Lower leg skin (tissue), 4 donors: ENCODE measurements at regions not wholly inside any gene's neighbourhood (a gene's known extent, or its start where the extent isn't known, plus 50 kb on each side); places are given as distances from the start of the nearest gene placed in this dataset.

Experiments
- DNase-seq, 2 donors: peaks; one replicate each; pipeline ENCODE4 v3.0.0-alpha.2; 2019; ENCODE audit warnings: low spot score in 2 of 2
- H3K4me3 ChIP-seq: fragments of 200-600 bp; sonication (generic); 2 replicates; pipeline ENCODE4 v1.5.1; 2017; ENCODE audit warnings: mild to moderate bottlenecking, low read depth; ENCODE audit not compliant: poor library complexity, severe bottlenecking
- CTCF ChIP-seq, 3 donors: fragments of 450-650 bp; IDR thresholded peaks; one replicate each; pipeline ENCODE4 v1.5.1; 2016; ENCODE audit warnings: antibody characterized with exemption in 3 of 3, mild to moderate bottlenecking in 3 of 3, moderate library complexity in 2 of 3
- POLR2A ChIP-seq, 2 donors: fragments of 450-650 bp; IDR thresholded peaks; one replicate each; pipeline ENCODE4 v1.6.1; 2016 to 2017; ENCODE audit warnings: antibody characterized with exemption in 2 of 2, mild to moderate bottlenecking in 1 of 2, moderate library complexity in 1 of 2
- WGBS, 2 donors: methylation state at CpG; one replicate each; pipeline ENCODE4 v1.1.5; 2018; 5-methylcytosine and 5-hydroxymethylcytosine counted together
- intact Hi-C: fragments of 100-400 bp; cut with DNase I; formaldehyde crosslinking; loops from one replicate; pipeline ENCODE4 v1.15.0; 2023; ENCODE audit warnings: low total_unique reads

GRCh38 chr5:107293541-107294210, 377.1 kb downstream of the EFNA5 start:
- WGBS, 2 donors, result 58 to 66% methylated on average over 8 of the region's 8 CpGs
- TF ChIP-seq POLR2A (IDR thresholded peaks at IDR 0.05) (no peak), CTCF (IDR thresholded peaks at IDR 0.05) (no peak)
- intact Hi-C loops, result no loop called here
- no peak overlapping the region for H3K4me3 ChIP-seq
- DNase-seq, result no peak

- no peak for DNase-seq
- intact Hi-C loops, result no loop called here
- H3K4me3 ChIP-seq, result no peak overlapping the region
- WGBS, 2 donors, result 90% methylated on average over 4 of the region's 4 CpGs
- TF ChIP-seq CTCF (IDR thresholded peaks at IDR 0.05) (no peak), POLR2A (IDR thresholded peaks at IDR 0.05) (no peak)
Observed at GRCh38 chr5:107291866-107292265, 378.9 kb downstream of the EFNA5 start.

GRCh38 chr5:107290780-107291398, 379.8 kb downstream of the EFNA5 start:
- no peak for DNase-seq

GRCh38 chr5:107289030-107289714, 381.6 kb downstream of the EFNA5 start:
- no peak for DNase-seq
- no peak overlapping the region for H3K4me3 ChIP-seq
- no peak for TF ChIP-seq POLR2A (IDR thresholded peaks at IDR 0.05)
- no peak for TF ChIP-seq CTCF (IDR thresholded peaks at IDR 0.05)
- 67 to 76% methylated on average over 4 of the region's 4 CpGs for WGBS, 2 donors
- intact Hi-C loops, result no loop called here

More at GRCh38 chr5:107290780-107291398, 379.8 kb downstream of the EFNA5 start:
- intact Hi-C loops, result no loop called here
- TF ChIP-seq POLR2A (IDR thresholded peaks at IDR 0.05) (no peak), CTCF (IDR thresholded peaks at IDR 0.05) (no peak)
- WGBS, 2 donors, result 76 to 78% methylated on average over 6 of the region's 6 CpGs
- H3K4me3 ChIP-seq, result no peak overlapping the region

- no peak for DNase-seq
- 85 to 88% methylated on average over 7 of the region's 7 CpGs for WGBS, 2 donors
- no peak for TF ChIP-seq CTCF (IDR thresholded peaks at IDR 0.05)
- no peak for TF ChIP-seq POLR2A (IDR thresholded peaks at IDR 0.05)
- no peak overlapping the region for H3K4me3 ChIP-seq
- intact Hi-C loops, result no loop called here
Observed at GRCh38 chr5:107286447-107287098, 384.2 kb downstream of the EFNA5 start.
